ENCODE measurements at regions not wholly inside any gene's neighbourhood (a gene's known extent, or its start where the extent isn't known, plus 50 kb on each side); places are given as distances from the start of the nearest gene placed in this dataset.

GRCh38 chr6:156517088-156517487, 260.1 kb upstream of the ARID1B start:
- DNase-seq (ENCODE audit: low read depth), result no peak

DNA sequence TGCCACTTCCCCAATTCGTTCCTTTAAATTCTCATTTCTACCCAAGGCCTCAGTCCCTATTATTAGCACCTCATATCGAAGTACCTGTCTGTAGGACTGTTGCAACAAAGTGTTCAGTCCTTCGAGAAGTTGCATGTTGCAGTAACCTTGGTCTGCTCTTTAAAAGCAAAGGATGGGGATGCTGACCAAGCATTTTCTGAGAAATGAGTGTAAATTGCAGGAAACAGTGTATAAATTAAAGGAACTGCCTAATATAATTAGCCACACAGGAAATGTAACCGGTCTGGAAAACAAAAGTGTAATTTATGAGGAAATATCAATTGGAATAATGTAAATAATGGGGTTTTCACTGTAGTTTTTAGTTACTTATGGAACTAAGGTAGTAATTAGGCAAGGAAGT, 261.9 kb upstream of the ARID1B start:
- DNase-seq (ENCODE audit: low read depth), result no peak

- no peak for DNase-seq (ENCODE audit: low read depth)
These were observed 263.7 kb upstream of the ARID1B start for GRCh38 chr6:156513504-156513903.

DNA sequence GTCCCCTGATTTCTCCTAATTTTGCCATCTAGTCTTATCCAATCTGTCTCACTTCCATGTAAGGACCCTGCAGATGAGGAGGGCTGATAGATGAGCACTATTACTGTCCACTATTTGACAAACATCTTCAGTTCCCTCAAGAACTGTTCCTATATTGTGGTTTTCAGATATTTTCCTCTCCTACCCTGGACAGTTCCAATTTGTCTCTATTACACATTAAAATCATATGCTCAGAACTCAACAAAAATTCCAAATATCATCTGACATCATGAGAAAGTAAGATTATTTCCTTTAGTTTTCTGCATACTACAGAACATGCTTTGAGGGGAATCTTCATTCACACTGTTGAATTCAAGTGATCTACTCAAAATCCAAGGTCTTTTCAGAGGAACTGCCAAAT, 265.6 kb upstream of the ARID1B start:
- DNase-seq (ENCODE audit: low read depth), result no peak

- no peak for DNase-seq (ENCODE audit: low read depth)
These were observed 266.1 kb upstream of the ARID1B start for GRCh38 chr6:156511051-156511450.

DNA sequence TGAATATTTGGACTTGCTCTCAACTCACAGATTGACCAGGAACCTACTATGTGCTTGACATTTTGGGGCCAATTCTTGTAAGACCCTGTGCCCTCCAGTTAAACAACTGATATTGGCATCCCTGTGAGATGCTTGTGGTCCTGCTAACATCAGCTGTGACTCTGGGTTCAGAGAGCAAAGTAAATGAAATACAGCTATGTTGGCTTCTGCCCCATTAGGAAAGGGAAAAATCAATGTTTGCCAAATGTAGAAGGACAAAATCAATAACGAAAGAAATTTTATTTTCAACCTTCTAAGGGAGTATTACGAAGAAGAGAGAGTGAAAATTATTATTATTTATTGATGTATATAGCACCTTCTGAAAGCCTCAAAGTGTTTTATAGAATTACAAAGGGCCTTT, 266.9 kb upstream of the ARID1B start:
- DNase-seq (ENCODE audit: low read depth), result no peak

DNA sequence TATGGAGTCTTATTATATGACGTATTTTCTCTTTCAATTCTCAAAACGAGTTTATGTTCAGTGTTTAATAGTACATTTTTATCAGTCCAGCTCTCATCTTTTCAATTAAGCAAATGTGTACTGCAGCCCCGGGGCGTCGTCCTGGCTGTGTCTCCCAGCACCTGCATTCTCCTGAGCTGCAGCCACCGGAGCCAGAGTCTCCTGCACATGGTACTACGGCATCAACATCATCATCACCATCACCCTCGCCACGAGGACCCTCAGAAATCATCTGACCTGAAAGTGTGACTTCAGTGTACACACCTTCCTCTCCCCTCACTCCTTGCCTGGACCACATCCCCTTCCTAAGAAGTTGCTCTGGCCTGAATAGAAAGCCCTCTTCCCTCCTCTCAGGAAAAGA, 267.7 kb upstream of the ARID1B start:
- DNase-seq (ENCODE audit: low read depth), result no peak

DNA sequence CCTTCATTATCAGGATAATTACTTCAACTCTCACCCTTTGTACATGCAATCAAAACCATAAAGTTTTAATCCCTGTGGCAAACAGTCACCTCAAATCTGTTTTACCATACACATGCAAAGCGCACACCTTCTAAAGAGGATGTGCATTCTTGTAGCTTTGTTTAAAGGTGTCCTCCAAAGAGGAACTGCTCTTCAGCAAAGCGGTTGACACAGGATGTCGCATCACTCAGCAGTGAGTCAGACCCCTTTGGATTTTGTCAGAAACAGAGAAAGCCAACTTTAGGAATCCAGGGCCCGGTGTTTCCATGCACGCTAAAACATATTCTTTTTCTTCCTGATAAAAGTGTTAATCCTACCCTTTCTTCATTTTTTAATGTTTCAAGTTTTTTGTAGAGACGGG, 268.3 kb upstream of the ARID1B start:
- no peak for DNase-seq (ENCODE audit: low read depth)

- no peak for DNase-seq (ENCODE audit: low read depth)
These were observed 269.1 kb upstream of the ARID1B start for GRCh38 chr6:156508126-156508525.

- no peak for DNase-seq (ENCODE audit: low read depth)
These were observed 269.5 kb upstream of the ARID1B start for GRCh38 chr6:156507656-156508055.

- no peak for DNase-seq (ENCODE audit: low read depth)
These were observed 270.1 kb upstream of the ARID1B start for GRCh38 chr6:156507106-156507505.

- DNase-seq (ENCODE audit: low read depth), result no peak
These were observed 274.1 kb upstream of the ARID1B start for GRCh38 chr6:156502969-156503504.

- no peak for DNase-seq (ENCODE audit: low read depth)
These were observed 279.6 kb upstream of the ARID1B start for GRCh38 chr6:156497618-156498017.

DNA sequence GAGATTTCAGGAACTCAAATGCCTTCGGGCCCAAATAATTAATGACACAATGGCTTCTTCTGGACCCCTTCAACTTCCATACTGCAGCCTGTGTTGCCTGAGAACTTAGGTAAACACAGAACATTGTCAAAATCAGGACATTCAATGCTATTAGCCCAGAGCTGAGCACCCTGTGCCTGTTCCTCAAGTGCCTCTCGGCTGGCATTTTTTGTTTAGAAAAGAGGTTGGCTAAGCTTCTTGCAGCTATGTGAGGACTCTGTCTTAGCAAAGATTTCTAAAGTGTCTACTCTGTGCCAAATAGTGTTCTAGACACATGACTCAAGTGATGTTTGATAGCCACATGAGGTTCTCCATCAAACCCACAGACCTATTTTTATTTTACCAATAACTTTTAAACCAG, 289.3 kb upstream of the ARID1B start:
- DNase-seq (ENCODE audit: low read depth), result no peak

GRCh38 chr6:156485150-156485549, 292.0 kb upstream of the ARID1B start:
- no peak for DNase-seq (ENCODE audit: low read depth)

DNA sequence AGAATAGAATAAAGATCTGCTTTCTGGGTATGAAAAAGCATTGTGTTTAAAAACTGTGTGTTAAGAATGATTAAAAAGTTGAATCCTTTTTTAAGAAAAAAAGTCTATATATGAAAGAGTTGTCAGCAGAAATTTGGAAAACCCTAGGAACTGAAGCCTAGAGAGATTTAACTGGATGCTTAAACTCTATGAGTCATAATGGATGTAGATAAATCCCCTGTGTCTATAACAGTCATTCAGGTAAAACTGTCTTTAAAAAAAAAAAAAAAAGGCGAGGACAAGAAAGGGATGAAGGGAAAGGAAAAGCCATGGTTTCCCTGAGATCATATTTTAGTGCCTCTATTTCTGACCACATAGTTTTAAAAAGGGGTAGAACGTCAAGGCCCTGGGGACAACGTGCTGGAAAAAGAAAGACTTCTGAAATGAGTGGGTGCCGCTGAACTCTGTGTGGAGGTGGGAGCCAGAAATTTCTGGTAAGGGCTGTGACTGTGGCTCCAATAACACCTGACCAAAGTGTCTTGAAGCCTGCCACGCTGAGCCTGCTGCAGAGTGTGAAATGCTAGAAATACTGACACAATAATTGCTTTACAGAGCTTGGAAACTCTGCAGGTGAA, 302.6 kb upstream of the ARID1B start:
- no peak for DNase-seq (ENCODE audit: low read depth)

GRCh38 chr6:156471000-156471399, 306.2 kb upstream of the ARID1B start:
- no peak for DNase-seq (ENCODE audit: low read depth)

- DNase-seq (ENCODE audit: low read depth), result no peak
These were observed 312.9 kb upstream of the ARID1B start for GRCh38 chr6:156464100-156464878.

- no peak for DNase-seq (ENCODE audit: low read depth)
These were observed 315.5 kb upstream of the ARID1B start for GRCh38 chr6:156461647-156462046.

DNA sequence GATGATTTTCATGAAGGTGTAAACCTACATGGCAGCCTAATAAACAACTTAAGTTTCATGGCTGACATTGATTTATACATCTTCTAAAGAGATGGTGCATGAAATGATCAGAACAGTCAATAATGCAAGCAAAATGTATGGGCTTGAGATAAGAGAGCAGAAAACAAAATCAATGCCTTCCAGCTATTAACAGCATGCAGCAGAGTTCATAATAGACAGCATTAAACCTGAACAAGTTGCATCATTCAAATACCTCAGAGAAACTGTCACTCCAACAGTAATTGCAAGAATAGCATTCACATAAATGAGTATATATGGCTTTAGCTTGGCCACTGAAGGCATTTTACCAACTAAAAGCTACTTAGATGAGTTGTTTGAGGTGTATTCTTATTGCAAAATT, 319.6 kb upstream of the ARID1B start:
- DNase-seq (ENCODE audit: low read depth), result no peak

DNA sequence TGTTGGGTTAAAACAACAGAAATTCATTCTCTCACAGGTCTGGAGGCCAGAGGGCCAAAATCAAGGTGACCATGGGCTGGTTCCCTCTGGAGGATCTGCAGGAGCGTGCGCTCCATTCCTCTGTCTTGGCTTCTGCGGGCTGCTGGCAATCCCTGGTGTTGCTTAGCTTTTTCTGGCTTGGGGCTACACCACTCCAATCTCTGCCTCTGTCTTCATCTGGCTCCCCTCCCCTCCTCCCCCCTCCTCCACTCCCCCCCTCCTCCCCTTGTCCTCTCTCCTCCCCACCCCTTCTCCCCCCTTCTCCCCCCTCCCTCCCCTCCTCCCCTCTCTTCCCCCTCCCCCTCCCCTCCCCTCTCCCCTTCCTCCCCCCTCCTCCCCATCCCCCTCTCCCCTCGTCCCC, 321.3 kb upstream of the ARID1B start:
- no peak for DNase-seq (ENCODE audit: low read depth)

DNA sequence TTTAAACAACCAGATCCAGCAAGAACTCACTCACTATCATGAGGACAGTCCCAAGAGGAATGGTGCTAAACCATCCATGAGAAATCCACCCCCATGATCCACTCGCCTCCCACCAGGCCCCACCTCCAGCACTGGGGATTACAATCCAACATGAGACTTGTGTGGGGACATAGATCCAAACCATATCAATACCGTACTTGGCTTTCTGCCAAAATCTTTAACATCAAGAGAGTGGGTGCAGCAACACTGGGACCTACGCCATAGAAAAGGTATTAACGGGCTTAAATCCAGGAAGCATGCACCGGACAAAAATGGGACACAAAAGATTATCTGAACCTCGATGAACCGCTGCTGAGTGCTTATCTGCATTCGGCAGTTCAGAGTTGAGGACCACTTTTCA, 322.3 kb upstream of the ARID1B start:
- DNase-seq (ENCODE audit: low read depth), result no peak

GRCh38 chr6:156451726-156452125, 325.5 kb upstream of the ARID1B start:
- DNase-seq (ENCODE audit: low read depth), result no peak

DNA sequence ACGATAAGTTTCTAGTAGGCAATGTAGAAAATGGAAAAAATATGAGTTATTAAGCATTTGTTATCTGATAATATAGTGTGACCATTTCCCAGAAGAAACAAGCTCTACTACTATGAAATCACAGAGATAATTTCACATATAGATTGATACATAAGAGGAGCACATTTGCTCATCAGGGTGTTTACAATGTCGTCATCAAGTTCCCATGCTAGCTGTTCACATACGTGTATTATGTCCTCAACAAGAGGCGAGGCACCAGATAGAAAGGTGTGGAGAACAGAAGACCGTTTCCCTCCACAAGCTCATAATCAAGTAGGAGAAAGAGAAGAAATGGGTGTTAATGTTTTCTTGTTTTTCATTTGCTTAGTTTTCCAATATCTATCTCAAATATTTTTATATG, 326.1 kb upstream of the ARID1B start:
- no peak for DNase-seq (ENCODE audit: low read depth)
